IMR-90 (cell line): ENCODE measurements at regions not wholly inside any gene's neighbourhood (a gene's known extent, or its start where the extent isn't known, plus 50 kb on each side); places are given as distances from the start of the nearest gene placed in this dataset.
A peak's percentile ranks its signal among the peaks of the same experiment; 100 is the strongest.

Source experiments
- ATAC-seq: fragments of 200-7000 bp; cut with Tn5 transposase; 2 replicates; pipeline ENCODE4 v1.9.1; 2020; ENCODE audit warnings: low read depth, mild to moderate bottlenecking, moderate library complexity
- BruUV-seq: library from RNA; stranded (reverse); fragments of 400-500 nt; replicated peaks from 2 replicates; lab custom pipeline; 2021; lab: Mats Ljungman, UMichigan
- CTCF ChIA-PET: fragments of 300-600 bp; formaldehyde crosslinking; extraction: SDS; loops from one replicate; lab custom pipeline; 2021; ENCODE audit warnings: antibody characterized with exemption; lab: Yijun Ruan, JAX
- POLR2A ChIA-PET: fragments of 300-600 bp; sonication (Branson Sonifier 250); formaldehyde crosslinking; loops from one replicate; lab custom pipeline; 2022; ENCODE audit warnings: antibody characterized with exemption; ENCODE audit not compliant: unreplicated experiment; lab: Charles Lee
- DNase-seq: peaks from one replicate; pipeline ENCODE4 v3.0.0; 2013
- H2AFZ ChIP-seq: replicated peaks from 2 replicates; pipeline ENCODE3; 2013; ENCODE audit warnings: low read length, mild to moderate bottlenecking; ENCODE audit not compliant: poor library complexity
- H2AK5ac ChIP-seq: 2 replicates; pipeline ENCODE4 v1.6.1; 2013; ENCODE audit warnings: low read depth, low read length, inconsistent platforms
- H2AK9ac ChIP-seq: replicated peaks from 2 replicates; pipeline ENCODE3; 2013; ENCODE audit warnings: mild to moderate bottlenecking, low read depth, low read length, moderate library complexity; ENCODE audit not compliant: poor library complexity
- H2BK120ac ChIP-seq: 2 replicates; pipeline ENCODE4 v1.6.1; 2013; ENCODE audit warnings: low read depth, low read length, inconsistent platforms
- H2BK15ac ChIP-seq: 3 replicates; pipeline ENCODE4 v1.6.1; 2013; ENCODE audit warnings: low read depth, low read length, inconsistent platforms
- H2BK20ac ChIP-seq: 2 replicates; pipeline ENCODE4 v1.6.1; 2013; ENCODE audit warnings: low read depth, mild to moderate bottlenecking, inconsistent platforms, low read length, moderate library complexity
- H2BK5ac ChIP-seq: 2 replicates; pipeline ENCODE4 v1.6.1; 2013; ENCODE audit warnings: mild to moderate bottlenecking, low read depth, low read length, inconsistent platforms; ENCODE audit not compliant: poor library complexity, severe bottlenecking
- H3K14ac ChIP-seq: replicated peaks from 2 replicates; pipeline ENCODE4 v1.6.1; 2013; ENCODE audit warnings: low read depth, low read length, inconsistent platforms
- H3K18ac ChIP-seq: 2 replicates; pipeline ENCODE4 v1.6.1; 2013; ENCODE audit warnings: low read depth, low read length, control low read depth
- H3K23ac ChIP-seq: 2 replicates; pipeline ENCODE4 v1.6.1; 2013; ENCODE audit warnings: low read depth, low read length, inconsistent platforms
- H3K27ac ChIP-seq: 2 replicates; pipeline ENCODE4 v1.5.1; 2013; ENCODE audit warnings: mild to moderate bottlenecking, control low read depth, low read length; ENCODE audit not compliant: insufficient read depth
- H3K27me3 ChIP-seq: 2 replicates; pipeline ENCODE4 v1.6.1; 2013; ENCODE audit warnings: low read length; ENCODE audit not compliant: control insufficient read depth, insufficient read depth
- H3K36me3 ChIP-seq: 2 replicates; pipeline ENCODE4 v1.6.1; 2013; ENCODE audit warnings: low read length, mixed read lengths; ENCODE audit not compliant: control insufficient read depth, insufficient read depth
- H3K4ac ChIP-seq: 2 replicates; pipeline ENCODE4 v1.6.1; 2013; ENCODE audit warnings: low read depth, low read length, inconsistent platforms
- H3K4me1 ChIP-seq: 2 replicates; pipeline ENCODE4 v1.6.1; 2013; ENCODE audit warnings: low read length, mixed read lengths; ENCODE audit not compliant: control insufficient read depth, insufficient read depth
- H3K4me2 ChIP-seq: 2 replicates; pipeline ENCODE4 v1.6.1; 2013; ENCODE audit warnings: low read depth, mild to moderate bottlenecking, control low read depth, low read length, moderate library complexity
- H3K4me3 ChIP-seq: 2 replicates; pipeline ENCODE4 v1.5.1; 2013; ENCODE audit warnings: low read depth, mild to moderate bottlenecking, control low read depth, low read length, moderate library complexity; ENCODE audit not compliant: insufficient read depth
- H3K56ac ChIP-seq: 2 replicates; pipeline ENCODE4 v1.6.1; 2013; ENCODE audit warnings: low read length, inconsistent platforms; ENCODE audit not compliant: insufficient read depth; ENCODE audit errors: extremely low read depth
- H3K79me1 ChIP-seq, 2 experiments: 2 replicates each; pipeline ENCODE4 v1.6.1; 2013; ENCODE audit warnings: low read length in 2 of 2, inconsistent platforms in 1 of 2, low read depth in 1 of 2
- H3K9ac ChIP-seq: 2 replicates; pipeline ENCODE4 v1.6.1; 2013; ENCODE audit warnings: low read depth, low read length, control low read depth
- H3K9me1 ChIP-seq: 2 replicates; pipeline ENCODE4 v1.6.1; 2013; ENCODE audit warnings: low read length, inconsistent platforms; ENCODE audit not compliant: insufficient read depth
- H3K9me3 ChIP-seq: 2 replicates; pipeline ENCODE4 v1.6.1; 2013; ENCODE audit warnings: low read length; ENCODE audit not compliant: control insufficient read depth, insufficient read depth
- H4K20me1 ChIP-seq: 2 replicates; pipeline ENCODE4 v1.6.1; 2013; ENCODE audit warnings: low read length, inconsistent platforms; ENCODE audit not compliant: insufficient read depth
- H4K5ac ChIP-seq: 2 replicates; pipeline ENCODE4 v1.6.1; 2013; ENCODE audit warnings: mild to moderate bottlenecking, low read depth, low read length, control low read depth
- H4K8ac ChIP-seq, 2 experiments: 2 replicates each; pipeline ENCODE4 v1.6.1; 2013; ENCODE audit warnings: low read depth in 2 of 2, low read length in 2 of 2, control low read depth in 1 of 2, inconsistent platforms in 1 of 2
- H4K91ac ChIP-seq: 2 replicates; pipeline ENCODE4 v1.6.1; 2013; ENCODE audit warnings: low read depth, low read length, inconsistent platforms; ENCODE audit not compliant: insufficient read depth
- BHLHE40 ChIP-seq: fragments of 150-350 bp; IDR thresholded peaks from 2 replicates; pipeline ENCODE4 v1.6.1; 2016; ENCODE audit warnings: mild to moderate bottlenecking, low read depth, low read length
- CHD1 ChIP-seq: IDR thresholded peaks from 2 replicates; pipeline ENCODE4 v1.6.1; 2012; ENCODE audit warnings: low read depth, low read length, improper control_type of control experiment
- MXI1 ChIP-seq: IDR thresholded peaks from 2 replicates; pipeline ENCODE4 v1.6.1; 2012; ENCODE audit warnings: low read depth, mild to moderate bottlenecking, low read length, moderate library complexity, borderline replicate concordance
- RAD21 ChIP-seq: IDR thresholded peaks from 2 replicates; pipeline ENCODE4 v1.6.1; 2012; ENCODE audit warnings: low read length, improper control_type of control experiment
- RFX5 ChIP-seq: IDR thresholded peaks from 2 replicates; pipeline ENCODE4 v1.8.0; 2012; ENCODE audit warnings: low read depth, mild to moderate bottlenecking, low read length, moderate library complexity
- WGBS, 2 experiments: methylation state at CpG; one replicate each; pipeline versions ENCODE4 v1.1.5 to v1.1.7; 2013; ENCODE audit warnings: missing lambda C conversion rate in 2 of 2; ENCODE audit not compliant: insufficient read length in 1 of 2; ENCODE audit errors: extremely low coverage in 2 of 2; 5-methylcytosine and 5-hydroxymethylcytosine counted together
- dilution Hi-C: fragments of 300-500 bp; cut with HindIII; formaldehyde crosslinking; loops from one replicate; pipeline ENCODE4 v1.14.3; 2018; ENCODE audit warnings: low sequenced_read_pairs; ENCODE audit not compliant: unreplicated experiment
- in situ Hi-C: fragments of 300-500 bp; cut with MboI; formaldehyde crosslinking; loops from 3 replicates; pipeline ENCODE4 v1.14.3; 2019; ENCODE audit warnings: low sequenced_read_pairs, inconsistent platforms, mixed read lengths
- intact Hi-C: fragments of 100-400 bp; cut with micrococcal nuclease; formaldehyde crosslinking; loops from 2 replicates; pipeline ENCODE4 v1.10.0; 2022
- TF ChIP-seq, protein P1 (sequence below): conservative IDR thresholded peaks from 2 replicates; pipeline ENCODE4 v1.5.1; 2012; ENCODE audit warnings: mild to moderate bottlenecking, low read depth, low read length, improper control_type of control experiment
- TF ChIP-seq, protein P2 (sequence below): fragments of 150-350 bp; IDR thresholded peaks from 2 replicates; pipeline ENCODE4 v1.6.1; 2017; ENCODE audit warnings: mild to moderate bottlenecking, antibody characterized with exemption, low read length, low read depth

DNA sequence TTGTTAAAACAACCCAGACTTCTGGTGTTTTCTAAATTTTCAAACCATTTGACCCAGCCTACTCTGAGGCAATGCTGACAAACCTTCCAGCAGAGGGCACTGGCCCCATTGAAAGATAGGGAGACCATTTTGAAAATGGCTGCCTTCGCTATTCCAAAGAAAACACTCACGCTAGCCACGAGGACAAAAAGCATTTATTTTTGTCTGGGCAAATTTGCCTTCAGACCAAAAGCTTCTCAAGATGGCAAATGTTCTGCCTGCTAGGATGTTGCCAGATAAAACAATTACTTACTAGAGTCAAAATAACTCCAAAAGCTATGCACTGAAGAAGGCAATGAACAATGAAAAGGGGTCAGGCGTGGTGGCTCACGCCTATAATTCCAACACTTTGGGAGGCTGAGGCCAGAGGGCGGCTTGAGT is 296.7 kb upstream of the IRX5 start:
- in situ Hi-C loops: no loop called here
- BruUV-seq: no TSS peak
- Histone ChIP-seq H3K79me1 (no peaks in the 10 kb centered on the region), H3K27ac (no peak overlapping the region), H3K23ac (no peak overlapping the region), H3K27me3 (no peaks in the 10 kb centered on the region), H3K18ac (no peak overlapping the region), H4K20me1 (no peaks in the 10 kb centered on the region), H3K4ac (no peak overlapping the region), H2BK120ac (no peak overlapping the region), H4K5ac (no peak overlapping the region), H3K9me3 (no peaks in the 10 kb centered on the region; the same call in 1 of the 2 replicates), H3K36me3 (no peaks in the 10 kb centered on the region), H2BK5ac (no peak overlapping the region), H3K9ac (no peak overlapping the region), H2BK20ac (no peak overlapping the region), H3K14ac (no peak overlapping the region), H3K4me2 (no peak overlapping the region), H4K91ac (no peak overlapping the region), H3K9me1 (no peaks in the 10 kb centered on the region), H2AK9ac (no peak overlapping the region), H4K8ac (no peak overlapping the region), H2AK5ac (no peak overlapping the region), H3K4me3 (no peak overlapping the region), H2AFZ (no peak overlapping the region), H3K4me1 (no peaks in the 10 kb centered on the region), H3K56ac (no peak overlapping the region), H2BK15ac (no peak overlapping the region)
- WGBS, 2 experiments: 63% methylated on average over 4 of the region's 6 CpGs; no CpG with 5 or more reads in 1 of the 2 experiments
- TF ChIP-seq, protein P1, sequence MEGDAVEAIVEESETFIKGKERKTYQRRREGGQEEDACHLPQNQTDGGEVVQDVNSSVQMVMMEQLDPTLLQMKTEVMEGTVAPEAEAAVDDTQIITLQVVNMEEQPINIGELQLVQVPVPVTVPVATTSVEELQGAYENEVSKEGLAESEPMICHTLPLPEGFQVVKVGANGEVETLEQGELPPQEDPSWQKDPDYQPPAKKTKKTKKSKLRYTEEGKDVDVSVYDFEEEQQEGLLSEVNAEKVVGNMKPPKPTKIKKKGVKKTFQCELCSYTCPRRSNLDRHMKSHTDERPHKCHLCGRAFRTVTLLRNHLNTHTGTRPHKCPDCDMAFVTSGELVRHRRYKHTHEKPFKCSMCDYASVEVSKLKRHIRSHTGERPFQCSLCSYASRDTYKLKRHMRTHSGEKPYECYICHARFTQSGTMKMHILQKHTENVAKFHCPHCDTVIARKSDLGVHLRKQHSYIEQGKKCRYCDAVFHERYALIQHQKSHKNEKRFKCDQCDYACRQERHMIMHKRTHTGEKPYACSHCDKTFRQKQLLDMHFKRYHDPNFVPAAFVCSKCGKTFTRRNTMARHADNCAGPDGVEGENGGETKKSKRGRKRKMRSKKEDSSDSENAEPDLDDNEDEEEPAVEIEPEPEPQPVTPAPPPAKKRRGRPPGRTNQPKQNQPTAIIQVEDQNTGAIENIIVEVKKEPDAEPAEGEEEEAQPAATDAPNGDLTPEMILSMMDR: 0 out of 2 replicates have a peak, but pooled peaks have one; percentile 11
- TF ChIP-seq MXI1 (no peak), BHLHE40 (no peak), CHD1 (no peak), RFX5 (no peak), RAD21 (no peak)
- TF ChIP-seq, protein P2, sequence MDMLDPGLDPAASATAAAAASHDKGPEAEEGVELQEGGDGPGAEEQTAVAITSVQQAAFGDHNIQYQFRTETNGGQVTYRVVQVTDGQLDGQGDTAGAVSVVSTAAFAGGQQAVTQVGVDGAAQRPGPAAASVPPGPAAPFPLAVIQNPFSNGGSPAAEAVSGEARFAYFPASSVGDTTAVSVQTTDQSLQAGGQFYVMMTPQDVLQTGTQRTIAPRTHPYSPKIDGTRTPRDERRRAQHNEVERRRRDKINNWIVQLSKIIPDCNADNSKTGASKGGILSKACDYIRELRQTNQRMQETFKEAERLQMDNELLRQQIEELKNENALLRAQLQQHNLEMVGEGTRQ: no peak
- intact Hi-C loops: no loop called here
- ChIA-PET CTCF (no interaction called here), POLR2A (no interaction called here)
- dilution Hi-C loops: no loop called here
- DNase-seq (no peak), ATAC-seq (no peak)
